Dendritic cell treated with granulocyte-macrophage colony-stimulating factor and Interleukin-4, amounts not matched to agents 40 ng/mL and 50 ng/mL, for 4 days (primary cell): ENCODE measurements at regions not wholly inside any gene's neighbourhood (a gene's known extent, or its start where the extent isn't known, plus 50 kb on each side); places are given as distances from the start of the nearest gene placed in this dataset.
"Not testable (repeated sequence)": the region's sequence is repeated elsewhere in the genome, so short reads cannot be mapped to it uniquely, and the experiment has no call there.

ENCODE experiments used
- H3K27ac Mint-ChIP-seq: one replicate; pipeline ENCODE4 v1.8.0; 2022; ENCODE audit warnings: mild to moderate bottlenecking, mixed read lengths
- H3K27me3 Mint-ChIP-seq: one replicate; pipeline ENCODE4 v1.8.0; 2022; ENCODE audit warnings: mild to moderate bottlenecking, mixed read lengths
- H3K36me3 Mint-ChIP-seq: one replicate; pipeline ENCODE4 v1.8.0; 2022; ENCODE audit warnings: low read depth, mixed read lengths
- H3K4me1 Mint-ChIP-seq: one replicate; pipeline ENCODE4 v1.8.0; 2022; ENCODE audit warnings: low read depth, mixed read lengths
- H3K4me3 Mint-ChIP-seq: one replicate; pipeline ENCODE4 v1.8.0; 2022; ENCODE audit warnings: mild to moderate bottlenecking, moderate library complexity, mixed read lengths
- H3K9me3 Mint-ChIP-seq: one replicate; pipeline ENCODE4 v1.8.0; 2022; ENCODE audit warnings: mixed read lengths
- intact Hi-C: fragments of 100-400 bp; cut with micrococcal nuclease; formaldehyde crosslinking; loops from one replicate; pipeline ENCODE4 v1.15.0; 2022

DNA sequence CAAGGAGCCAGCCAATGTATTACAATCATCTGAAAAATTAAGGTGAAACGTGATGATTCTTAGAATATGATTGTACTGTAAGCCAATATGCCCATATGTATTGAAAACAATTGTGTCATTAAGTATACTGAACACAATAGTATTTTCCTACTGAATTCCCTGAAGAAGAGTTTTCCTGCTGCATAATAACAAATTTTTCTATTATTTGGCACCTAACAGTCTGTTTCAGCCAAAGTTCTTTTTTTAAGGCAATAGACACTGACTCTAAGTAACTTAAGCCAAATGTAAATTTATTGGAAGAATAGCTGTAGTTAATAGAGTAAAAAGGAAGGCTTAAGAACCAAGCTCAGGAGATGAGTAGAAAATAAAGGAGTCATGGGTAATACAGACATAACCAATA lies 220.6 kb downstream of the PPP4R3C start:
- Mint-ChIP-seq H3K4me1 (no peaks in the 10 kb centered on the region), H3K4me3 (no peak overlapping the region), H3K36me3 (no peaks in the 10 kb centered on the region), H3K27ac (no peak overlapping the region), H3K9me3 (peaks cover 28% of the 10 kb centered on the region), H3K27me3 (no peaks in the 10 kb centered on the region)
- intact Hi-C loops: no loop called here

DNA sequence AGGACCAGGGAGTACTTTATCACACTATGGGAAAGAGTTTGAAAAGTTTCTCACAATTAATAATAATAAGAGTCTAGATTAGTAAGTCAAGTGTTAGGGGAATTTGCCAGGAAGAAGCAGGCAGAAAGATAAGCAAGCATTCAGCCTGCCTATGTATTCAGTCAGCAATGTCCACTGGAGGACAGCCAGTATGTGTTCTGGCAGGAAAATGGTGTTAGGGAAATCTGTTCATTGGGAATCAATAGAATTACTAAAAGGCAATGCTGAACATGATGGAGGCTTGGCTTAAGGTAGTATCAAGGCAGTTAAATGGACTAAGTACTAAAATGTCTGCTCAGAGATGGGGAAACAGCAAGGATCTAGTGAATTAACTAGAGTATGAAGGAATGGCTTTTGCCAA lies 221.2 kb downstream of the PPP4R3C start:
- no peak overlapping the region for H3K27ac Mint-ChIP-seq
- no peaks in the 10 kb centered on the region for H3K36me3 Mint-ChIP-seq
- no peaks in the 10 kb centered on the region for H3K4me1 Mint-ChIP-seq
- H3K27me3 Mint-ChIP-seq: no peaks in the 10 kb centered on the region
- intact Hi-C loops: no loop called here
- H3K4me3 Mint-ChIP-seq: no peak overlapping the region
- peaks cover 28% of the 10 kb centered on the region for H3K9me3 Mint-ChIP-seq

DNA sequence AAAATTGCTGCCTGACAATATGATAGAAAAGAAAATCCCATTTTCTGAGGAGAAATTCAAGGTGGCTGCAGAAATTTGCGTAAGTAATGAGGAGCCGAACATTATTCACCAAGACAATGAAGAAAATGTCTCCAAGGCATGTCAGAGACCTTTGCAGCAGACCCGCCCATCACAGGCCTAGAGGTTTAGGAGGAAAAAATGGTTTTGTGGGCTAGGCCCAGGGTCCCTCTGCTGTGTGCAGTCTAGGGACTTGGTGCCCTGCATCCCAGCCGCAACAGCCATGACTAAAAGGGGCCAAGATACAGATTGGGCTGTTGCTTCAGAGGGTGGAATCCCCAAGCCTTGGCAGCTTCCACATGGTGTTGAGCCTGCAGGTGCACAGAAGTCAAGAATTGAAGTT lies 223.1 kb downstream of the PPP4R3C start:
- H3K27ac Mint-ChIP-seq, H3K4me1 Mint-ChIP-seq, H3K4me3 Mint-ChIP-seq, H3K27me3 Mint-ChIP-seq, intact Hi-C loops, H3K36me3 Mint-ChIP-seq: not testable (repeated sequence)
- H3K9me3 Mint-ChIP-seq: peaks cover 28% of the 10 kb centered on the region

DNA sequence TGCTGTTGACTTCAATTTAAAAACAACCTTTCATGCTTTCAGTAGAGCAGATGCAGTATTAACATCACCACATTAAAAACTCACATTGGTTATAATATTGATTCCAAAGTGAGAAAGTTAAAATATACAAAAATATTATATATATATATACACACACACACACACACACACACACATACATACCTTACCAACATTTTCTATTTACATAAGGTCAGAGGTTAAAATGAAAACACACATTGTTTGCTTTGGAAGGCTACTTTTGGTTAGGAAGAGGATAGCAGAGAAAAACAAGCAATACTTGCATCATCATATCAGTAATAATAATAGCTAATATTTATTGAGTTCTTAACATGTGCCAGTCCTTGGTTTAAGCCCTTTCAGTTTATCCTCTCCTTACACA lies 226.5 kb downstream of the PPP4R3C start:
- intact Hi-C loops: no loop called here
- H3K4me3 Mint-ChIP-seq: no peak overlapping the region
- H3K9me3 Mint-ChIP-seq: peaks cover 23% of the 10 kb centered on the region
- no peaks in the 10 kb centered on the region for H3K27me3 Mint-ChIP-seq
- no peak overlapping the region for H3K27ac Mint-ChIP-seq
- no peaks in the 10 kb centered on the region for H3K4me1 Mint-ChIP-seq
- no peaks in the 10 kb centered on the region for H3K36me3 Mint-ChIP-seq

DNA sequence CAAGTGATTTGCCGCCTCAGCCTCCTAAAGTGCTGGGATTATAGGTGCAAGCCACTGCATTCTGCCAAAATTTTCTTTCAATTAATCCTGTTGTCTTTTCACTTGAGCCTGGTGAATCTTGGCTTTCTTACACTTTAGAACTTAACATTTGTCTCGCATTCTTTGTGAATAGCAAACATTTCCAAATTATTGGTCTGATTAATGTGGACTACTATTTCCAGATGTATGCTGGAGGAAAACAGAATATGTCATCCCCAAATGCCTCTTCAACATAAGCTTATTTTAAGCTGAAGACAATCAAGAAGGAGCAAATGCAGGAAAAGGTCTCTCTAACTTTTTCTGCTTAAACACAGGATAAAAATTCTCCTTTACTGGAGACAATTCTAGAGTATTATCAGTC lies 233.4 kb downstream of the PPP4R3C start:
- no peak overlapping the region for H3K27ac Mint-ChIP-seq
- no peak overlapping the region for H3K4me3 Mint-ChIP-seq
- intact Hi-C loops: no loop called here
- no peaks in the 10 kb centered on the region for H3K27me3 Mint-ChIP-seq
- H3K4me1 Mint-ChIP-seq: no peaks in the 10 kb centered on the region
- H3K9me3 Mint-ChIP-seq: no peaks in the 10 kb centered on the region
- no peaks in the 10 kb centered on the region for H3K36me3 Mint-ChIP-seq

DNA sequence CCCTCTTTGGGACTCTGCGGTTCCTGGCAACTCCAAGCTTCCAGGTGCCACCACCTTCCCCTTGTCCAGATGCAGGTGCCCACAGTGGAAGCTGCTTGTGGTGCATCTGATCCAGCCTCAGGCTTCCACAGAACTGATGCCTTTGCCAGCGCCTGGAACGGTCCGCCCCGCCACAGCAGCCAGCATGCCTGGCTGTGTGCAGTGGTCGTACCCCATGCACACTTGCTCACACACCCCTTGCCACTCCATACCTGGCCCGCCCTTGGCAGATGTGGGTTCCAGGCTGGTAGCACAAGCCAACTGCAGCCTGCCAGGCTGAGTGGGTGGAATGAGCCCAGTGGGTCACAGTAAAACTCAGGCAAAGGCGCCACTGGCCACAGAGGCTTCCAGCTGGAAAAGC lies 240.5 kb downstream of the PPP4R3C start:
- intact Hi-C loops: no loop called here
- Mint-ChIP-seq H3K27ac (no peak overlapping the region), H3K4me3 (no peak overlapping the region)

DNA sequence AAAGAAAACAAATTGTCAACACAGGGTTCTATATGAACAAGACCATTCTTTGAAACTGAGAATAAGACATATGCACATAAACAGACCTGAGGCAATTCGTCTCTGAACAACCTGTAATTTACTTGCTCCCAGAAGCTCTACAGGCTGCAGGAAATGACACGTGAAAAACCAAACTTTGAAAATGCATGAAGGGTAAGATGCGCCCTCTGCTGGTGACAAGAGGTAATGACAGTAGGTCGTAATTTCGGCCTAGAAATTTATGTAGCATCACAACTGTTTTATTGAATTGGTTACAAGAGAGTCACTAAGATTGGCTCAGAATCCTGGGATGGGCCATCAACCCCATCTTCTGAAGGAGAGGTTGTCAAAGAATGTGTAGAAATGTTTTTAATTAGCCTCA lies 276.5 kb downstream of the PPP4R3C start:
- intact Hi-C loops: loop anchor here (5.0 to 10.0 kb wide), 2 partner anchors 402 to 534 kb away; no protein-coding TSS in a partner anchor
- Mint-ChIP-seq H3K4me3 (no peak overlapping the region), H3K4me1 (no peaks in the 10 kb centered on the region), H3K27ac (no peak overlapping the region), H3K9me3 (no peaks in the 10 kb centered on the region), H3K36me3 (no peaks in the 10 kb centered on the region), H3K27me3 (no peaks in the 10 kb centered on the region)

More for the DNA sequence above, 240.5 kb downstream of the PPP4R3C start:
- H3K27me3 Mint-ChIP-seq: no peaks in the 10 kb centered on the region
- H3K4me1 Mint-ChIP-seq: no peaks in the 10 kb centered on the region
- no peaks in the 10 kb centered on the region for H3K36me3 Mint-ChIP-seq
- H3K9me3 Mint-ChIP-seq: no peaks in the 10 kb centered on the region

DNA sequence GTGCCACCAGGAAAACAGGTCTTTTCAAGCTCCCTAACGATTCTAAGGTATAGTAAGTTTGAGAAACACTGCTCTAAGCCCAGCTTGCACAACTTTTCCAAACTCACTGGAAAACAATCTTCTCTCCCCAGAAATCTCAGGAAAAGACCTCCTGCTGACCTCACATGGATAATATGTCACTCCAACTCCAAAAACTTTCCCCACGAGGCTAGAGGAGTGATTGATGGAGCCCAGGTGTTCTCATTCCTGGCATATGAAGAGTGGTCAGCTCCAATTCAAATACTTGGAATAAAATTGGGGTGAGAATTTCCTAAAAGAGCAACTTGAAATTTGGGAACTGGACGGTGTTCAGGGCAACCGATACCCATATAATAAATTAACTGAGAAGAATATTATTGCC lies 299.9 kb downstream of the PPP4R3C start:
- Mint-ChIP-seq H3K4me3 (no peak overlapping the region), H3K36me3 (no peaks in the 10 kb centered on the region), H3K27me3 (no peaks in the 10 kb centered on the region), H3K4me1 (no peaks in the 10 kb centered on the region), H3K9me3 (no peaks in the 10 kb centered on the region), H3K27ac (no peak overlapping the region)
- intact Hi-C loops: no loop called here

DNA sequence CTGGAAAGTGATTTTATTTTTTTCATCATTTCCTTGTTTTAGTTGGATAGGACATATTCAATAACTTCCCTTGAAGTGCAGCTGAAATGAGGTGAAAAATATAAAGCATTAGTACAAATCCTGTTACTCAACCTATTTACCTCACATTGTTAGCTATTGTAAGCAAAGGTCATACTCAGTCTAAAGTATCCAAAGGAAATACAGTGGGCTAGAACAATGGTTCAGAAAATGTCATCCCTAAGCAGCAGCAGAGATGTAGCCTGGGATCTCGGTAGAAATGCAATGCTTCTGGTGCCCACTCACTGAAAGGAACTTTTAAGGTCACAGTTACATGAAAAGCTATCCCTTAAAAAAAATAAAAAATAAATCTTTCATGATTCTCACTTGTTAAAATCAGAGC lies 300.6 kb downstream of the PPP4R3C start:
- intact Hi-C loops: no loop called here
- no peaks in the 10 kb centered on the region for H3K36me3 Mint-ChIP-seq
- no peak overlapping the region for H3K4me3 Mint-ChIP-seq
- no peak overlapping the region for H3K27ac Mint-ChIP-seq
- no peaks in the 10 kb centered on the region for H3K4me1 Mint-ChIP-seq
- H3K27me3 Mint-ChIP-seq: no peaks in the 10 kb centered on the region
- H3K9me3 Mint-ChIP-seq: no peaks in the 10 kb centered on the region

DNA sequence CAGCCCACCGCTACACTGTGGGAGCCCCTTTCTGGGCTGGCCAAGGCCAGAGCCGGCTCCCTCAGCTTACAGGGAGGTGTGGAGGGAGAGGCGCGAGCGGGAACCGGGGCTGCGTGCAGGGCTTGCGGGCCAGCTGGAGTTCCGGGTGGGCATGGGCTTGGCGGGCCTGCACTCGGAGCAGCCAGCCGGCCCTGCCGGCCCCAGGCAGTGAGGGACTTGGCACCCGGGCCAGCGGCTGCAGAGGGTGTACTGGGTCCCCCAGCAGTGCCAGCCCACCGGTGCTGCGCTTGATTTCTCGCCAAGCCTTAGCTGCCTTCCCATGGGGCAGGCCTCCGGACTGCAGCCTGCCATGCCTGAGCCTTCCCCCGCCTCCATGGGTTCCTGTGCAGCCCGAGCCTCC lies 306.2 kb downstream of the PPP4R3C start:
- H3K27ac Mint-ChIP-seq, H3K4me1 Mint-ChIP-seq, H3K36me3 Mint-ChIP-seq, H3K27me3 Mint-ChIP-seq, intact Hi-C loops, H3K4me3 Mint-ChIP-seq, H3K9me3 Mint-ChIP-seq: not testable (repeated sequence)

DNA sequence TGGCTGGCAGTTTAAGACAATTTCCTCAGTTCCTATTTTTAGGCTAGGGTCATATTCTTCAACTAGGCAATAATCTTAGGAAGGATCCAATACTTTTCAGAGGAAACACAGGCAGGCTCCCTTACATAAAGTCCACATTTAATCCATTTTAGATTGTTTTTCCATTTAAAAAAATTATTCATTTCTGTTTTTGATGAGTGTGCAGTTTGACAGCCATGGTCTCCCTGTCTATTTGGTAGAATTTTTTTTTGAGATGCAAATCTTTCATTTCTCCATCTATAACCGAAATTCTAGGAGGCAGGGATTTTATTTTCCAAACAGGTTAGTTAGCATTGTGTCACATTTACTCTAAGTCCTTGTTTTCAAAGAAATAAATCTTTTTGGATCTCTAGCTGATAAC lies 326.8 kb downstream of the PPP4R3C start:
- intact Hi-C loops: no loop called here
- H3K9me3 Mint-ChIP-seq: no peaks in the 10 kb centered on the region
- H3K27ac Mint-ChIP-seq: no peak overlapping the region
- H3K36me3 Mint-ChIP-seq: no peaks in the 10 kb centered on the region
- H3K4me3 Mint-ChIP-seq: no peak overlapping the region
- no peaks in the 10 kb centered on the region for H3K27me3 Mint-ChIP-seq
- H3K4me1 Mint-ChIP-seq: no peaks in the 10 kb centered on the region

DNA sequence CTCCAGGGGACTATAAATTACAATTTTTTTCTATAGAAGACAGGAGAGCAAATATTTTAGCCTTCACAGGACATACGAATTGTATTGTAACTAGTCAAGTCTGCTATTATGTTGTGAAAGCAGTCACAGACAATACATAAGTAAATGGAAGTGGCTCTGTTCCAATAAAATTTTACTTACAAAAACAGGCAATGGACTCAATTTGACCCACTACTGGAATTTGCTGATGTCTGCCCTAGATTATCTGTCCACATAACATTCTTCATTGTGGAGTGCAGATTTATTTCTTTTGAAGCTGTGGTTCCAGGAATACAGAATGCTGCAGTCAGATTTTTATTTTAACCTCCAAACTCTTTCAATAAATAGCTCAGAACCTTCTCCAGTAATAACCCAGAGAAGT lies 330.3 kb downstream of the PPP4R3C start:
- no peaks in the 10 kb centered on the region for H3K36me3 Mint-ChIP-seq
- H3K4me1 Mint-ChIP-seq: no peaks in the 10 kb centered on the region
- H3K9me3 Mint-ChIP-seq: peaks cover 8% of the 10 kb centered on the region
- no peaks in the 10 kb centered on the region for H3K27me3 Mint-ChIP-seq
- H3K4me3 Mint-ChIP-seq: no peak overlapping the region
- intact Hi-C loops: no loop called here
- H3K27ac Mint-ChIP-seq: no peak overlapping the region

DNA sequence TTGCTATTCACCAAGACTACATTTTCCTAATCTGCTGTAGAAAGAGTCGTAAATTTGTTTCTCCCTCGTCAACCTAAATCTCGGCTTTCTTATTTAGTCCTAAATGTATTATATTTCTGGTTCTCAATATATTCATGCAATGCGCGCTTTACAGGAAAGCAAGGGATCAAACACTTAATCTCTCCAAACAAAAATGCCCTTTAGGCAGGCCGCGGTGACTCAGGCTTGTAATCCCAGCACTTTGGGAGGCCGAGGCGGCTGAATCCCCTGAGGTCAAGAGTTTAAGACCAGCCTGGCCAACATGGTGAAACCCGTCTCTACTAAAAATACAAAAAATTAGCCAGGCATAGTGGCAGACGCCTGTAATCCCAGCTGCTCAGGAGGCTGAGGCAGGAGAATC lies 376.0 kb downstream of the PPP4R3C start:
- H3K27ac Mint-ChIP-seq, intact Hi-C loops, H3K4me1 Mint-ChIP-seq, H3K27me3 Mint-ChIP-seq, H3K9me3 Mint-ChIP-seq, H3K4me3 Mint-ChIP-seq, H3K36me3 Mint-ChIP-seq: not testable (repeated sequence)

DNA sequence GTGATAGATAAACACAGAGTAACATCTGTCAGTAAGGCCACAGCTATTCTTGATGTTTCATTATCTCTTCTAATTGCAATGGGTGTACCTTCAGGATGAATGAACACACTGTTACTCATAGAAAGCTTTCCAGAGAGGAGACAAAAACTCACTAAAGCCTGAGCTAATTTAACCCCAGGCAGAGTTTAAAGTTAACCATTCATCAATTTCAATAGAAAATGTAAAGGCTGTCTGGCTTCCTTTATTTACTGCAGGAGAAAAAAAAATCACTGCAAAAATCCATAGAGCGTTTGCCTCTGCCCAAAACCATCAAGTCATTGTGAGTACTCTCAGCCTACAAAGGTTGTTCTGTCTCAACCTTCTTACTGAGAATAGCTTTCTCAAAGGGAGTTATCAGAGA lies 376.9 kb downstream of the PPP4R3C start:
- Mint-ChIP-seq H3K9me3 (no peaks in the 10 kb centered on the region), H3K27me3 (no peaks in the 10 kb centered on the region), H3K4me3 (no peak overlapping the region), H3K4me1 (no peaks in the 10 kb centered on the region), H3K36me3 (no peaks in the 10 kb centered on the region), H3K27ac (no peak overlapping the region)
- intact Hi-C loops: no loop called here

DNA sequence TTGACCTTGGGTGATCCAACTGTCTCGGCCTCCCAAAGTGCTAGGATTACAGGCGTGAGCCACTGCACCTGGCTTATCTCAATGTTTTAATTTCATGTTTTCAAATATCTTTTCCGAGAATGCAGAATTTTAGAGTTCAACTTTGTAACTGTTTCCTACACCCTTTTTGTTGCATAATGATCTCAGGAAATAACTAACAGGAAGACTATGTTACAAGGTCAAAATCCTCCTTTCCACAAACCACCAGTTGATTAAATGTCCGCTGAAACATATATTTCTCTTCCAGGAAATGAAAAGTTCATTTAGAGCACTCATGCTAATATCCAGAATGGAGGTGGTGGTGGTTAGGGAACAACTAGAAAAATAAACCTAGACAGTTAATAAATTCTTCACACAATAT lies 377.8 kb downstream of the PPP4R3C start:
- H3K4me1 Mint-ChIP-seq: no peaks in the 10 kb centered on the region
- no peaks in the 10 kb centered on the region for H3K9me3 Mint-ChIP-seq
- no peak overlapping the region for H3K4me3 Mint-ChIP-seq
- no peaks in the 10 kb centered on the region for H3K36me3 Mint-ChIP-seq
- intact Hi-C loops: no loop called here
- H3K27ac Mint-ChIP-seq: no peak overlapping the region
- H3K27me3 Mint-ChIP-seq: no peaks in the 10 kb centered on the region

DNA sequence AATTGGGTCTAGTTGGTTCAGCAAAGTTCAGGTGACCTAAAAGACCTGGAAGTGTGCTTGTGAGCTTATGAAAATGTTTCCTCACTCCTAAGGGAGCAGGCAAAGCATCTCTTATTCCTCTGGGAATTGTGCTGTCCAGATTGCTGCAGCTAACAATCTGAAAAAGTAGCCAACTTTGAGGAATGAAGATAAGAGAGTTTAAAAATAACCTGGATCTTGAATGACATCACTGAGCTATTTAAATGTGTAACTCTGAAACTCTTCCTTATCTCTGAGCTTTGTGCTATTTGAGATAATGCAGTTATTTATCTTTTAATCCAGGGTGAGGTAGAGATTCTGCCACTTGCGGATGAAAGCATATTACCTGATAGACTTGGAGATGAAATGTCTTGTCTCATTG lies 384.8 kb downstream of the PPP4R3C start:
- no peak overlapping the region for H3K4me3 Mint-ChIP-seq
- H3K27me3 Mint-ChIP-seq: no peaks in the 10 kb centered on the region
- no peaks in the 10 kb centered on the region for H3K9me3 Mint-ChIP-seq
- H3K27ac Mint-ChIP-seq: no peak overlapping the region
- H3K36me3 Mint-ChIP-seq: no peaks in the 10 kb centered on the region
- intact Hi-C loops: no loop called here
- no peaks in the 10 kb centered on the region for H3K4me1 Mint-ChIP-seq
